ENCODE measurements at regions not wholly inside any gene's neighbourhood (a gene's known extent, or its start where the extent isn't known, plus 50 kb on each side); places are given as distances from the start of the nearest gene placed in this dataset.
"Not testable (repeated sequence)": the region's sequence is repeated elsewhere in the genome, so short reads cannot be mapped to it uniquely, and the experiment has no call there.

GRCh38 chr13:18665716-18666115 lies 515.9 kb downstream of the TUBA3C start:
- not testable (repeated sequence) for H3K4me3 ChIP-seq (ENCODE audit: low read depth, low read length); DNase-seq (ENCODE audit: low read depth)

DNA sequence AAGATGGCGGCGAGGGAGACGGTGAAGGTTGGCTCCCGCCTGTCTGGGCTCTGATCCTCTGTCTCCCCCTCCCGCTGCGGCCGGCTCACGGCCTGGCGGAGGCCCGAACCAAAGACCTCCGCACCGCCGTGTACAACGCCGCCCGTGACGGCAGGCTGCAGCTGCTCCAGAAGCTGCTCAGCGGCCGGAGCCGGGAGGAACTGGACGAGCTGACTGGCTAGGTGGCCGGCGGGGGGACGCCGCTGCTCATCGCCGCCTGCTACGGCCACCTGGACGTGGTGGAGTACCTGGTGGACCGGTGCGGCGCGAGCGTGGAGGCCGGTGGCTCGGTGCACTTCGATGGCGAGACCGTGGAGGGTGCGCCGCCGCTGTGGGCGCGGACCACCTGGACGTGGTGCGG lies 516.5 kb downstream of the TUBA3C start:
- DNase-seq (ENCODE audit: low read depth); H3K4me3 ChIP-seq (ENCODE audit: low read depth, low read length): not testable (repeated sequence)

DNA sequence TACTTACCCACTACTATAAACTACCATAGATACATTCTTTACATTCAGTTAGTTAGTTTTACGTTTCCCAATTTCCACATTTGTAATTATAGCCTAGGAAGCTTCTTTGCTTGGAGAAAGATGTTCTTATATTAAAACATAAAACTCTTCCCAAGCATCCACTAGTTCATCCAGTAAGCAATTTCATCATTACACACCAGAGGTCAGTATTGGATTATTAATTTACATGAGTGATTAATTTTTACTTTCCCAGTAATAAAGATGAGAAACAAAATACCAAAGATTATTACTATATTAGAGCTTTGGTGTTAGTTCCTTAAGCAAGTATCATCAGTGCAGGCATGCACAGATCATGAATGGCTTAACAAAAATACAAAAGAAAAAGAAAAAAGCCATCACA lies 518.4 kb downstream of the TUBA3C start:
- not testable (repeated sequence) for H3K4me3 ChIP-seq (ENCODE audit: low read depth, low read length); DNase-seq (ENCODE audit: low read depth)

- H3K4me3 ChIP-seq (ENCODE audit: low read depth, low read length); DNase-seq (ENCODE audit: low read depth): not testable (repeated sequence)
Measured at GRCh38 chr13:18643644-18644172, 537.9 kb downstream of the TUBA3C start.

DNA sequence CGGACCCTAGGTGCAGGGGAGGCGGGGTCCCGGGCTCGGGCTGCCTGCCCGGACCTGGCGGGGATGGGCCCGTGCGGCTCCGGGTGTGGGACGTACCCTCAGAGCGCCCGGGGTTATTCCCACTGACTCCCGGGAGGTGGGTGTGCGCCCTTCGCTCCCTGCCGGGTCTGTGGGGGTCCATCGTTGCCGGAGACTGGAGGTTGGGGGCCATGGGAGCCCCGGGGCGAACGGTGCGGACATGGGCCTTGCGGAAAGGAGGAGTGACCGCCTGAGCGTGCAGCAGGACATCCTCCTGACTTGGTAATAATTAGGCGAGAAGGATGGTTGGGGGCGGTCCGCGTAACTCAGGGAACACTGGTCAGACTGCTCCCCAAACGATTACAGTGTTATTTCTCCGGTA lies 552.7 kb downstream of the TUBA3C start:
- DNase-seq (ENCODE audit: low read depth); H3K4me3 ChIP-seq (ENCODE audit: low read depth, low read length): not testable (repeated sequence)

GRCh38 chr13:18628428-18628827 lies 553.2 kb downstream of the TUBA3C start:
- DNase-seq (ENCODE audit: low read depth) = no peak
- no peak for TF ChIP-seq CTCF (IDR thresholded peaks at IDR 0.05; ENCODE audit: insufficient read depth, low read depth, low read length)
- H3K4me3 ChIP-seq (ENCODE audit: low read depth, low read length) = no peak overlapping the region

DNA sequence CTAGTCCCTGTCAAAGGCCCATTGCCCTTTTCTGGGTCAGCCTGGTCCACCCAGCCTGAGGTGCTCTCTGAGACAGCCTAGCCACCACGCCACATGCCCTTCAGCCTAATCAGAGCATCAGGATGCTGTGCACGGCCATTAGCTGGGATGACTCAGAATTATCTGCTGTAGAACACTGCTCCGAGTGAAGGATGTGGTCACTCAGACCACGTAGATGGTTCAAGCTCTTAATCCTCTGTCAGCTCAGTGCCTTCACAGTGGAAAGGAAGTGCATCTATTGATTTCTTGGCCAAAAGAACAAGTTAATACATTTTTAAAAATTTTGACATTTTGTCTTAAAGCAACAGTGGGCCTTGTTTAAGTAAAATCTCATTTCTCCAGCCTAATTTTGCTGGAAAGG lies 557.6 kb downstream of the TUBA3C start:
- H3K4me3 ChIP-seq (ENCODE audit: low read depth, low read length); DNase-seq (ENCODE audit: low read depth): not testable (repeated sequence)

- H3K4me3 ChIP-seq (ENCODE audit: low read depth, low read length); DNase-seq (ENCODE audit: low read depth): not testable (repeated sequence)
Measured at GRCh38 chr13:18618442-18618841, 563.2 kb downstream of the TUBA3C start.

DNA sequence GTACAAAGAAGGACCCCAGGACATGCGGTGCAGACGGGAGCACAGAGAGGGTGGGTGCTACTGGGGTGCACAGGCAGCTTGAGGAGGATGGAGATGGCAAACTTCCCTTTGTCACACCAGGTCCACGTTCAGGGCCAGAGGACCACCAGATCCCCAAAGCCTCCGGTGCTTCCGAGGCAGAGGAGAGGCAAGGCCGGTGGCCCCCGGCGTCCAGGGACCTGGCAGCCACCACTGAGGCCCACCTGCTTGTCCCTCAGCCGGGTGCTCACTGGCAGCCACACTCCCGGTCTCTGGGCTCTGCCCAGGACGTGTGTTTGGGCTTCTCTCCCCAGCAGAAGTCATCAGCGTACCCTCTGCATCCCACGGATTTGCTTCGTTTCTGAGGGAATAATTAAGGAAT lies 571.1 kb downstream of the TUBA3C start:
- DNase-seq (ENCODE audit: low read depth); H3K4me3 ChIP-seq (ENCODE audit: low read depth, low read length): not testable (repeated sequence)

DNA sequence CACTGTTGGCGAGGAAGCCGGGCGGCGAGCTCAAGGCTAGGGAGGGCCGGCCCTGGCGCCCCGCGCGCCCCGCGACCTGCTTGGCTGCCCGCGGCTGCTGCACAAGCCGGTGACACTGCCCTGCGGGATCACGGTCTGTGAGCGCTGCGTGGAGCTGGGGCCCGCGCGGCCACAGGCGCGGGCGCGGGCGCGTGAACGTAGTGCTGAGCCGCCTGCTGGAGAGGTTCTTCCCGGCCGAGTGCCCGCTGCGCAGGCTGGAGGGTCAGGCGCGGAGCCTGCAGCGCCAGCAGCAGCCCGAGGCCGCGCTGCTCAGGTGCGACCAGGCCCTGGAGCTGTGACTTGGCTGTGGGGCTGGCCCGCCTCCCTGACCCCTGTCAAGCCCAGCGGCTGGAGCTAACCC lies 572.3 kb downstream of the TUBA3C start:
- not testable (repeated sequence) for H3K4me3 ChIP-seq (ENCODE audit: low read depth, low read length); DNase-seq (ENCODE audit: low read depth)

GRCh38 chr13:18608851-18609250 lies 572.8 kb downstream of the TUBA3C start:
- not testable (repeated sequence) for H3K4me3 ChIP-seq (ENCODE audit: low read depth, low read length); DNase-seq (ENCODE audit: low read depth)

- DNase-seq (ENCODE audit: low read depth) = not testable (repeated sequence)
Measured at GRCh38 chr13:18600366-18600765, 581.3 kb downstream of the TUBA3C start.

GRCh38 chr13:18599791-18600211 lies 581.8 kb downstream of the TUBA3C start:
- not testable (repeated sequence) for H3K4me3 ChIP-seq (ENCODE audit: low read depth, low read length)
- peak; percentile 0 for DNase-seq (ENCODE audit: low read depth)
- TF ChIP-seq CTCF (IDR thresholded peaks at IDR 0.05; ENCODE audit: insufficient read depth, low read depth, low read length) = peak; percentile 16

More at GRCh38 chr13:18600366-18600765, 581.3 kb downstream of the TUBA3C start:
- H3K4me3 ChIP-seq (ENCODE audit: low read depth, low read length) = not testable (repeated sequence)

- H3K4me3 ChIP-seq (ENCODE audit: low read depth, low read length); DNase-seq (ENCODE audit: low read depth): not testable (repeated sequence)
Measured at GRCh38 chr13:18598543-18598942, 583.1 kb downstream of the TUBA3C start.

DNA sequence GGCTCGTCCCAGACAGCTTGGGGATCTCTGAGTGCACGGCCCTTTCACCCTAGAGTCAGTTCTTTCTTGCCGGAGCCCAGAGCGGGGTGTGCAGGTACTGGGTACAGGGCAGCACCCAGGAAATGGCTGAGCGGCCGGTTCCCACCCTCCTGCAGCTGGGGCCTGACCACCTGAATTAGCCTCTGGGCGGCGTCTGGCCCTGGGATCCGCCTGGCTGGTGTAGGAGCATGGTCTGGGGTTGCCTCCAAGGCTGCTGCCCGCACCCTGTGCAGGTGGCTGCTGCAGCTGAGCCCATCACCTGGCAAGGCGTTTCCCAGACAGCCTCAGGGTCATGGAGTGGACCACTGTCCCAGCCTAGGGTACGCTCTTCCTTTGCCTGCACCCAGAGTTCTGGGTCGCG lies 583.7 kb downstream of the TUBA3C start:
- not testable (repeated sequence) for H3K4me3 ChIP-seq (ENCODE audit: low read depth, low read length); DNase-seq (ENCODE audit: low read depth)

GRCh38 chr13:18577103-18577502 lies 604.5 kb downstream of the TUBA3C start:
- not testable (repeated sequence) for DNase-seq (ENCODE audit: low read depth); H3K4me3 ChIP-seq (ENCODE audit: low read depth, low read length)

- DNase-seq (ENCODE audit: low read depth); H3K4me3 ChIP-seq (ENCODE audit: low read depth, low read length): not testable (repeated sequence)
Measured at GRCh38 chr13:18567890-18568289, 613.7 kb downstream of the TUBA3C start.

All from fibroblast of villous mesenchyme (primary cell).